C1 segment of cervical spinal cord (tissue), 14 donors: ENCODE measurements at regions not wholly inside any gene's neighbourhood (a gene's known extent, or its start where the extent isn't known, plus 50 kb on each side); places are given as distances from the start of the nearest gene placed in this dataset.
A peak's percentile ranks its signal among the peaks of the same experiment; 100 is the strongest.
"Not testable (repeated sequence)": the region's sequence is repeated elsewhere in the genome, so short reads cannot be mapped to it uniquely, and the experiment has no call there.

ENCODE experiments used
- DNase-seq, 14 donors: peaks; one replicate each; lab custom pipeline; 2025; lab: John Stamatoyannopoulos, UW

DNA sequence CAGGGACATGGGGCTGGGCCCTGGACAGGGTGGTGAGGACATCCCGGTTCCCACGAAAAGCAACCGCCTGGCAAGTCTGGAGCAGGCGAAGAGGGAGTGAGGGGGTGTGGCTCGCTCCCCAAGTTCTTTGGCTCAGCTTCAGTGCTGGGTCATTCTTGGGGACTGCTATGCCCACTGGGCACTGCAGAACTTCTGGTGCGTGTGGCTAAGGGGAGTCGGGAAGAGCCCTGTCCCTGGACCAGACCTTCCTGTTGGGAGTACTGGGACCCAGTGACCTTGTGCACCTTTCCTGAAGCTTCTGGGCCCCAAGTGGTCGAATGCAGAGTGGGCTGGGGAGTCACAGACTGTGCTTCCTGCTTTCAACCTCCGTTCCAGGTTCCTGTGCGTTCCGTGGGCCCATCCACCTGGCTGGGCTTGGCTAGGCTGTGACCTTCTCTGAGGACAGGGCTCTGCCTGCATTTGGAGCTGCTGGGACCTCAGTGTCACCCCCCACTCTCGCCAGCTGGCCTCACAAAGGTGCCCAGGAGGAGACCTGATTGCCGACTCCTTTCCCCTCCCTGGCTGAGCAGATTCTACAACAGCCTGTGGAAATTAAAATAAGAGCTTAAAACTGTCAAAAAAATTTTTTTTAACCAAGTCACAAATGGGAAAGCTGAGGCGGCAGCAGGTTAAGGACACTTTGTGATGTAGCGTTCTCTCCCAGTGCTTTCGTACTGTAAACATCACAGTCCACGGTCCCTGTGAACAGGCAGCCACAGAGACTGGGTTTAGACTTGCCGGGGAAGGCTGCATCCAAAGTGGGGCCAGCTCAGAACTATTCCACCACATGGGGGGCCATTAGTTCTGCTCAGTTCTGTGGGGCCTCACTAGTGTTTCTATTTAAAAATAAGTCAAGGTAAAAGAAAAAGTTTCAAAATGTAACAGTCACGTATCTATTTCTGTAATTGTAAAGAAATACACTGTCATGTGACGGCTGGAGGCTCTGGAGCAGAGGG is 63.8 kb upstream of the WNT7B start:
- peak in 1 of 14 donors; percentile 84 for DNase-seq

DNA sequence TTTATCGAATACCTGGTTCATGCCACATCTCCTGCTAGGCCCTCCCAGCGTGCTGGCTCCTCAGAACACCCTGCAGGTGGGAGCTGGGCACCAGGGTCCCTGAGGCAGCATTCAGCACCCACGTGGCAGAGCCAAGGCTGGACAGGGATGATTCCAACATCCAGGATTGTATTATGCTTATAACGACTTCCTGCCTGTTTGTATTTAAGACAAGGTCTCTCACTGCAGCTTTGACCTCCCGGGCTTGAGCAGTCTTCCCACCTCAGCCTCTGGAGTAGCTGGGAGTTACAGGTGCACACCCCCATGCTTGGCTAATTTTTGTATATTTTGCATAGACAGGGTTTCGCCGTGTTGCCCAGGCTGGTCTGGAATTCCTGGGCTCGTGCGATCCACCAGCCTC is 64.7 kb upstream of the WNT7B start:
- no peak for DNase-seq

DNA sequence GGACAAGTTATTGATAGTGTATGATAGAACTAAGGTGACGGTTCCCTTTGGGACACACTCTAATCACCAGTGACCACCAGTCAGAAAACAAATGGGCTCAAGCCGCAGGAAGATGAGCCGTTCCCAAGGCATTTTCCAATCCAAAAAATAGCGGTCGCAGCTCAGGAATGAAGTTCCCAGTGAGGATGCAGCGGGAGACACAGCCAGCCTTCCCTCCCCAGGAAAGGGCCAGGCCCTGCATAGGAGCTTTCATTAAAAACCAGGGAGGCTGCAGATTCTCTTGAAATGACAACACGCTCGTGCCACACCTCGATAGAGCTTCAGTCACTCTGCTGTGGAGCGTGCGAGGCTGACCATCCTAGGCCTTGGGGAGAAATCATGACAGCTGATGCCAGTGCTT is 65.8 kb upstream of the WNT7B start:
- DNase-seq = no peak

DNA sequence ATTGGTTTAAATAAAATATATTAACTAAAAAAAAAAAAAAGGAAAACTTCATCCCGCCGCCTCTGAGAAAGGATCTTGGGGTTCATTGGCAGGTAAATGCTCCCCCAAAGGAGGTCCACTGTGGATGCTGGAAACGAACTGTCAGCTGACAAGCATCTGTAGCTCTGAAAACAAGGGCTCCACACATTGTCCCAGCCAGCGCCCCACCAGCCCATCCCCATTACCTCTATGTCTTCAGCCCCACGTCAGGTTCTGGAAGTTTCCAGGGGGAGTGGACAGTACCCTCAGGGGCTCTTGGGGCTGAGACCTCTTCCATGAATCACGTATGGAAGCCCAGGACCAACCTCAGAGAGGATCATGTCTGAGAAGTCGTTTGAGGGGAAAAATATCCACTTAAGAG is 66.4 kb upstream of the WNT7B start:
- no peak for DNase-seq

DNA sequence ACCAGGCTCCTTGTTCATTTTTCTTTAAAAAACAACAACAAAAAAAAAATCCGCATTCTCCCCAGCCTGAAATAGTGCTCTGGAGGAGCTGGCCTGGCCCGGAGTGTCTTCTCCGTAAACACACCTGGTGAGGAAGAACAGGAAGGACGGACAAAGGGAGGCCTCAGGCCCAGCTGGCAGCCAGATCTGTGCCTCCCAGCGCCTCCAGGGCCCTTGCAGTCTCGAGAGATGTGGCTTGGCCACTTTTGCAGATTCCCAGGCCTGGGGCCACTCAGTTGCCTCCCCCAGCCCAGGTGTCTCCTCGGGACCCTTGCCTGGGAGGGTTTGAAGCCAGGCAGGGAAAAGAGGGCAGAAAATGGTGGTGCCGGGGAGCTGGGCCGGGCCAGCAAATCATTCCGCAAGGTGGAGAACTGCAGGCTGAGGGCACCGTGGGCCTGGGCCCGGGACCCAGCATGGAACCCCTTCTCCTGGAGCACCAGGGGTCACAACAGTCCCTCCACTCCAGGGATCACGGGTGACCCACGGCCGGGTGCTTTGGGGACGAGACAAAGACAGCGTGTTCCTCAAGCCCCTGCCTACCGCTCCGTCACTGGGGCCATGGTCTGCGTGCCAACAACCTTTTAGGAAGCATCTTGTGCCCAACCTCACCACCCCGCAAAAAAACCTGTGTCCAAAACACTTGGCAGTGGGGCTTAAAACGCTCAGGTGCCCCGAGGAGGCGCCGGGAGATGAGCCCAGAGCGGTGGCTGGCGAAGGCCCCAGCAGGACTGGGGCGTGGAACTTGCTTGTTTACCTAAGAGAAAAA is 67.1 kb upstream of the WNT7B start:
- DNase-seq = peak in 1 of 14 donors; percentile 85

DNA sequence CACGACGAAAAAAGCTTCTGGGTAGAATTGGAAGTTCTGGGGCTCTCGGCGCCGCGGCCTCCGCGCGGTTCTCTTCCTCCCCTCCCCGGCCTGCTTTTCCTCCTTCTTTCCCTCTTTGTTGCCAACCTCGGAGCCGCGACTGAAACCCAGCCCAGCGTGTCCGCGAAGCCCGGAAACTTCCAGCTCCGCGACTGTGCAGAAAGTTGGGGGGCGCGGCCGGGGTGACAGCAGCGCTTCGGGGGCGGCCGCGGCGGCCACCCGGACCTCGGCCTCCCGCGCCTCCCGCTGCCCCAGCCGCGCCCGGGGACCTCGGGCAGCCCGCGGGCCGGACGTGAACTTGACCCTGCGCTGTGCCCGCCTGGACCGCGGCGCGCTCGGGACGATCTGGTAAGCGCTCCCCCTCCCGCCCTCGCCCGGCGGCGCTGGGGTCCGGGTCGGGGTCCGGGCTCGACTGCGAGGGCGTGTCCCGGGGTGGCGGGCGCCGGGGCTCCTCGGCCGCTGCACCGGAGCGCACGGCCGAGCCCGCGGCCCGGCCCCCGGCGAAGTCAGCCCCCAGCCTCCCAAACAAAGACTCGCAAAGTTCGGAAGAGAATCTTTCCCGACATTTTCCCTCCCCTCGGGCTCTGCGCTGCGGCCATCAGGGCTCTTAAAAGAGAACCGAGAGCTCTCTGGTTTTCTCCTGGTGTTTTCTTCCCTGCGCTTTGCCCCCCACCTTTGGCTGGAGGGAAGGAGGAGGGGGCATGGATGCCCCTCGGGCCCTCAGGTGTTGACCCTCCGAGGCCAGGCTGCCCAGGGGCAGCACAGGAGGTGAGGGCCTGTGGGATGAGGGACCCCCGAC is 67.9 kb upstream of the WNT7B start:
- no peak for DNase-seq

DNA sequence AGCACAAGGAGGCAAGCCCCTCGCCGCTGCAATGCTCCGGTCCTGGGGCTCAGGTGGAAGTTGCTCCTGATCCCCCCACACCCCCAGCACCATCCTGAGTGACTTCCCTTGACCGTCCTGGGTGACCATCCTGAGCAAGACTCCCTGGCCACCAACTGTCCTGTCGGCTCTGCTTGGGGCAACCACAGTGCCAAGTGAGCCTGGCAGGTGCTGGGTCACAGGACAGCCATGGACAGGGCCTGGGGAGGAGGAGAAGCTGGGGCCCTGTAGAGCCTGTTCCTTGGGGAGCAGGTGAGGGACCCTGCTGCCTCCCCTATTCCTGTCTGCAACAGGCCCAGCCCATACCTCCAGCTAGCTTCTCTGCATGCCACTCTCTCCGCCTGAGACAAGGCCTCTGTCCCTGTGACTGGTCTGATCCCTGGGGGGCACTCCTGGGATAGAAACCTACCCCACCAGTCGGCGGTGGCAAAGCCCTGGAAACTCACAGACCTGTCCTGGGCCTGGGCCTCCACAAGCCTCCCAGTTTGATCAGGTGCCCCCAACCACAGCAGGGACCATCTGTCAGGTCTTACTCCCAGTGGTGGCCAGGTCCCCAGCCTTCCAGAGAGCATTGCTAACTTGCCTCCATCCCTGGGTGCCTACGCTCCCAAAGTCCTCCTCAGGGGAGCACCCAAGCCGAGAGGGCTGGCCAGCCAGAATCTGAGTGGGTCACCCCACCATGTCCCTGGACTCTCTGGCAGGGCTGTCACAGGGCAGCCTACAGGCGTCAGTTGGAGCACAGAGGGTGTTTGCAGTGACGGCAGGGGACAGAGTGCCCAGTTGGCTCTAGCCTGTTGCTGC is 68.7 kb upstream of the WNT7B start:
- peak in 4 of 14 donors; percentile 76 to 92 (median 77) for DNase-seq

DNA sequence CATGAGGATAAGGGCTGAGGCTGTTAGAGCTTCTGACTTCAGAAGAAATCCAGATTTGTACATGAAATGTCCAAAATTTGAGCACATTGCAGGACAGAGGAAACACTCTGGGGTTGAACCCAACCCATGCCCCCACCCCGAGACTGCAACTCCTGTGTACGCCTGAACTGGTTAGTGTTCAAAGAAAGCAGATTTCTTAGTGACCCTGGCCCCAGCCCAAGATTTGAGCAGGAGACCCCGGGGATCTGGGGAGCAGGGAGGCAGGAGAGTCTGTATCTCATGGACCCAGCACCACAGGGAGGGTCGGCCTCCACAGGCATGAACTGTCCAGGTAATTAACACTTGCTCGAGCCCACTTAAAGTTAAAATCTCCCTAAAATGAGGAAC is 69.3 kb upstream of the WNT7B start:
- DNase-seq = no peak

DNA sequence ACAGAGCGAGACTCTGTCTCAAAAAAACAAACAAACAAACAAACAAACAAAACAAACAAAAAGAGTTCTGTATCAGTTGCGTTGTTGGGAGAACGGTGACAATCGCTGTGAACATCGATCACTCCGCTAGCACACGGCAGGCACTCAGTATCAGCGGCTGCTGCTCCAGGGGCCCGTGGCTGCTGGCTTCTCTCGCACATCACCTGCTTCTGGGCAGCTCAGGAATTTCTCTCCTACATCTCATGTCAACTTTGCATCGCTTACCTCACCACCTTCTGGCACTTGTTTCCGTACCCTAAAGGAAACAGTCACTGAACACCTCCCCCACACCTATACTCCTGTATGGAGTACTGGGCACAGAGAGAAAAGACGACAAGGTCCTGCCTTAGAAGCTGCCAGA is 70.3 kb upstream of the WNT7B start:
- no peak for DNase-seq

DNA sequence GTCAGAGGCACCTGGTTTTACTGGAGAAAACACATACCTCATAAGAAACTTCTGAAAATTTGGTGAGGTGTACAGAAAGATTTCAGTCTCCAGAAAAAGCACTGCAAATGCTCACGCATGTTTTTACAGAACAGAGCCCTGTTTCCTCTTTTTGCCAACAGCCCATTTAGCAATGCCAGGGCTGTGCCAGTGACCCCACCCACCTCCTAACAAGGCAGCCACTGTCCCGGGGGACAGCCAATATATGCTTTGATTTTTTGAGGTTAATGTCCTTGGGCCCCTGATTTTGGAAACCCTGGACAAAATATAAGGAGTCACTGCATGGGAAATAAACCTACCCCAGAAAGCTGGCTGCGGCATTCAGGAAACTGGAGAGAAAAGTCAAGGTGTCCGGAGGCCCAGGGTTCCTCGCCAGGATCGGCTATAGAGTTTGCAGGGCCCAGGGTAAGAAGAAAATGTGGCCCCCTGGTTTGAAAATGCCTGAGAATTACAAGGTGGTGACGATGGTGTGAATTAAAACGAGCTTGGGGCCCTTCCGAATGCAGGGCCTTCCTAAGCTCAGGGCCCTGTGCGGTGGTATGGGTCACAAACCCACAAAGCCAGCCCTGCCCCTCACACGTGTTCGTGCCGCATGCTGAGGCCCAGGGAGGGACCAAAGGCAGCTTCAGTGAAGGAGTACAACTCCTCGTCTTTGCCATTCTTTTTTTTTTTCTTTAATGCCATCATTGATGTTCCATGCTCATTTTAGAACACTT is 71.1 kb upstream of the WNT7B start:
- no peak for DNase-seq

DNA sequence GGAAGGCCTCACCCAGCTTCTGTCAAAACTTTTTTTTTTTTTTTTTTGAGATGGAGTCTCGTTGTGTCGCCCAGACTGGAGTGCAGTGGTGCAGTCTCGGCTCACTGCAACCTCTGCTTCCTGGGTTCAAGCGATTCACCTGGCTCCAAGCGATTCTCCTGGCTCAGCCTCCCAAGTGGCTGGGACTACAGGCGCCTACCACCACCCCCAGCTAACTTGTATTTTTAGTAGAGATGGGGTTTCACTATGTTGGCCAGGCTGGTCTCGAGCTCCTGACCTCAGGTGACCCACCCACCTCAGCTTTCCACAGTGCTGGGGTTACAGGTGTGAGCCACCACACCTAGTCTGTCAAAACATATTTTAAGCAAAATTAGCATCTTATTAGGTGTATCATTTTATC is 71.7 kb upstream of the WNT7B start:
- not testable (repeated sequence) for DNase-seq

DNA sequence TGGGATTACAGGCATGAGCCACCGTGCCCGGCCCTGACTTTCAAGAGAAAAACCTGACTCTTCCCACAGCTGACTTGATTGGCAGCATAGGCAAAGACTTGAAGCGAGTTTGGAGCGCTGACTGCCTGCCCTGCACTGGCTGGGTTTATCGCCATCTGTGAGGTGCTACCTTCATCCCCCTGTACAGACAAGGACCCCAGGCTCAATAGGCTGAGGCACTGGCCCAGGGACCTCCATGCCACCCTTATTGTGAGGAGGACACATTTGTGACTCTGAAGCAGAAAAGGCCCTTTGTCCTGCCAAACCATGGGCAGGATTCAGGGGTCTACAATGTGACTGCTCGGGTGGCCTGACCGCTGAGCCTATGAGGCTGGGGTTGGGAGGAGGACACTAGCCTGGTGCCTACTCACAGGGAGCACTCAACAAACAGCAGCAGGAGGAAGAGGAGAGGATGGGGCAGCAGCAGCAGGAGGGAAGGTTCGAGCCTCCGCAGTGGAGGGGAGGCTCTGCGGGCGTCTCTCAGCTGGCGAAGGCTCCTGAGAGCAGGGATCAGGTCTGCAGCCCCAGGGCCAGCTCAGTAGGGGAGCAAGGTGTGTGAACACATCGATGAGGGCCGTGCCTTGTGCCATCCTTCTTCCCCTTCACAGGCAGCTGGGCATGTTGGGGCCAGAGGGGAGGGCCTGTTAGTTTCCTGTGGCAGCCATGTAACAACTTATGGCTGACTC is 72.9 kb upstream of the WNT7B start:
- DNase-seq = no peak

DNA sequence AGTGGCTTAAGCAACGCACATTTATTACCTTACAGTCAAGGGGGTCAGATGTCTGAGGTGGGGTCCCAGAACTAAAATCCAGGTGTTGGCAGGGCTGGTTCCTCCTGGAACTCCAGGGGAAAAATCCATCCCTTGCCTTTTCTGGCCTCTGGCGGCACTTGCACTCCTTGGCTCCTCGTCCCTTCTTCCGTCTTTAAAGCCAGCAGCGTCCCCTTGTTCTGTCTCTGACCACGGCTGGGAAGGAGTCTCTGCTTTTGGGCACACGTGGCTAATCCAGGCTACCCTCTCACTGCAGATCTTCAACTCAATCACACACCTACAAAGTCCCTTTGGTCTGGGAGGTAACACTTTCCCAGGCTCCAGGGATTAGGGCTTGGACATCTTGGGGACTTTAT is 73.5 kb upstream of the WNT7B start:
- DNase-seq = no peak

DNA sequence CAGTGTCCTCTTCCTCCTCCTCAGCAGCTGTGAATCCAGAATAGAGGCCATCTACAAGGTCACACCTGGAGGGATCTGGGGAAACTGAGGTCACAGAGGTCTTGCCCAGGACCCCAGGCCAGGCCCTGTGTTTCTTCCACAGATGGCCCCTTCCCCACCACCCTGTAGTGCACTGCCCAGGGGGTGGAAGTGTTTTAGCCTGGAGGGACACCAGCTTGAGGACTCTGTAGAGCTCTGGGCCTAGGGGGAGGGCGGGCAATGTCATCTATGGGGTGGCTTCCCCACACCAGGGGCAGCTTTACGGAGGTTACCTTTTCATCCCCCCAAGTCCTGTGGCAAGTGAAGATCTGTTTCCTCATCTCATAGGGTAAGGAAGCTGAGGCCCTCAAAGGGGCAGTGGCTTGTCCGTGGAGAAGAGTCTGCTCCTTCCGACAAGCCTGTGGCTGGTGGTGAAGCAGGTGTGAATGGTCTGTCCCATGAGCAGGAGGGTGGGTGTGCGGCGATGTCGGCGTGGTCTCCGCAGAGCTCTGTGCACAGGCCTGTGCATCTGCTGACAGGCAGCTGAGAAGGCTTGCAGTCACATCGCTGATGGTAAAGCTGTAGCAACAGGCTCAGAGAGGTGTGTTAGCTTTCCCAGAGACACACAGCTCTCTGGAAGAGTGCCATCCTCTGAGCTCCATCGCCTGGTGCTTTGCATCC is 74.1 kb upstream of the WNT7B start:
- DNase-seq = no peak

DNA sequence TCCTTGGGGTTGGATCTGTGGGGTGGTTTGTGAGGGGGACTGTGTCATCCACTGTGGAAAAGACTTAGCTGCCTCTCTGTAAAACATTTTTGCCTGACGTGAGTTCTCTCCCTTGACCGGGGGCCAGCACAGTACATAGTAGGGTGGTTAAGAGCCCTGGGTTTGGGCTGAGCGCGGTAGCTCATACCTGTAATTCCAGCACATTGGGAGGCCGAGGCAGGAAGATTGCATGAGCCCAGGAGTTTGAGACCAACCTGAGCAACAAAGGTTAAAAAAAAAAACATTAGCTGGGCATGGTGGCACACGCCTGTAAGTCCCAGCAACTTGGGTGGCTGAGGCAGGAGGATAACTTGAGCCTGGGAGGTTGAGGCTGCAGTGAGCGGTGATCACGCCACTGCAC is 74.7 kb upstream of the WNT7B start:
- DNase-seq = no peak

DNA sequence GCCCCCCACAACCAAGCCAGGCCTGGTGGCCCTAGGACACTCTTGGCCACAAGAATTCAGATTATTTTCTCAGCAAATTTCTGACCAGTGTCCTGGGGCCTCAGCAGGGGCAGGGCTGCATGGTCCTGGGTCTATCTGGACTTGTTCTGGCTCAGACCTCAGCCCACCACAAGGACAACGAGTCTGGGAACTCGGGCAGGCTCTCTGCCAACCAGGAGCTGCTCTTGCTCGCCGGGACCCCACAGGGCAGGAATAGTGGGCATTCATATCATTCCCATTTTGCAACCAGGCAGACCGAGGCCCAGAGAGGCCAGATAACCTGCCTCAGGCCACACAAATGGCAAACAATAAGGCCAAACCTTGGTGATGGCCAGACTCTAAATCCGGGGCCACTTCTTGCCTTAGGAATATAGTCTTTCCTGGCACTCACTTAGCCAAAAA is 75.4 kb upstream of the WNT7B start:
- no peak for DNase-seq

DNA sequence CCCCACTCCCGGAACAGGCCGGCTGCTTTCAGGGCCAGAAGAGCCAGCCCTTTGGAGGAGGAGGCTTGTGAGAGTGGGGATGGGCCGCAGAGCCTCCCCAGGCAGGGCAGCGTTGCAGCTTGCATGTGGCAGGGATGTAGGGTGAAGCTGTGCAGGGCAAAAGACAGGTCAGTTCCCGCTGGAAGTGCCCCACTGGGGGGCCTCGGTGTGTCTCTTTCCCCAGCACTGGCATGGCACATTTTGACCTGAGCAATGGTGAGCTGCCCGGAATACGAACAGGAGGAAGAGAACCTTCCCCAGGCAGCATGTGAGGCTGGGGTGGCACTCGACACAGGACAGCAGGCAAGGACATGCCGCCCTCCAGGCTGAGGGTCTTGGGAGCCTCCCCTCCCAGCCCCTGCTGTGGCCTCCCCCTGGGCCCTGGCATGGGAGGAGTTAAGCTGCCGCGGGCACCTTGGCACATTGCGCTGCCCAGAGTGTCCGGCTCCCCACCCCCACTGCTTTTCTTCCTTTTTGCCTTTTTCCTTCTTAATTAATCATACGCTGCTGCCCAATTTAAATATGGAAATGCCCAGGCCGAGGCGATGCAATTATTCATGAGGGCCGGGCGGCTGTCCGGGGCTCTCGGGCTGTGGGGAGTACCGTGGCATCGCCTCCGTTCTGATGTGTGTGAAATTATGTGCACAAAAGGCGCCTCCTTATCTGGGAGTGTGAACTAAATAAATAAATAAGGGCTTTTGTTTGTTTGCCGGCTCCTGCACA is 76.0 kb upstream of the WNT7B start:
- no peak for DNase-seq

DNA sequence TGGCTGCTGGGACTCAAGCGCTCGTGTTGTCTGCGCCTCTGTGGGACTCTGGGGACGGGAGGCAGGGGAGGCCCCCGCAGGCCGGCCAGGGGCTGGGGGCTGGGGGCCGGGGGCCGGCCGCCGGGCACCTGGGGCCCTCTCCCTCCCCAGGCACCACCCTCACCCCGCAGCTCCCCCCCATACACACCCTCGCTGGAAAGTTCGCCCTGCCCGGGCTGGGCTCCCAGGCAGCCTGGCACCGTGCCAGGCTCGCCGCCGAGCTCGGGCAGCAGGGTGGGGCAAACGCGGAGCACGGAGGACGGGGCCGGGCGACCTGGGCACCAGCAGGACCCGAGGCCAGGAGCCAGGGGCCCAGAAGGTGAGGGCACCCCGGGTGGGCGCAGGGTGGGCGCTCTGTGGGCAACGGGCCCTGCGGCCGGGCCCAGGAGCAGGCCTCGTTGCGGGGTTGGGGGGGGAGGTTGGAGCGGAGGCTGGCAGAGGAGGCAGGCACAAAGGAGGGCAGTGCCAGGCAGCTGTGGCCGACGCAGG is 76.7 kb upstream of the WNT7B start:
- DNase-seq = peak in 7 of 14 donors; percentile 83 to 96 (median 89)
